ENCODE measurements at regions not wholly inside any gene's neighbourhood (a gene's known extent, or its start where the extent isn't known, plus 50 kb on each side); places are given as distances from the start of the nearest gene placed in this dataset.

DNA sequence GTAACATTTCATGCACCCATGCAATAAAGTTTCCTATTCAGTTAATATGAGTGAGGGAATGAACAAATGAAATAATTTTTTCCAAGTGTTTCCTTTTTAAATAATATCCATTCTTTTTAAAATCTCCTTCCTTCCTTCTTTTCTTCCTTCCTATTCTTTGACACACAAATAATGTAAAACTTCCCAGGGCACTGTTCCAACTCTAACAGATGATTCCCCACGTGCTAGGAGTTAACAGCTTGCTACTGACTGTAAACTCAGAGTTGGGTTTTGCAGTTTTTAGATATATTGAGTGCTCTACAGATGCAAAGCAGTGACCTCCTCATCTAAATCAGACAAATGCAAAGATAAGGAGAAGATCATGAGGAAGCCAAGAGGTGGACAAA is 54.0 kb upstream of the POU2F1 start:
- Histone ChIP-seq H3K4me1 (ENCODE audit: low read depth) (peaks cover 23% of the 10 kb centered on the region), H3K9me3 (ENCODE audit: low read depth) (no peaks in the 10 kb centered on the region), H3K27me3 (no peaks in the 10 kb centered on the region), H3K36me3 (no peaks in the 10 kb centered on the region), H3K4me3 (no peak overlapping the region), H3K27ac (peak overlapping the region; percentile 81)
- no peak for DNase-seq (ENCODE audit: low read depth in 1 of 2, low spot score in 1 of 2)
- TF ChIP-seq, protein P1, sequence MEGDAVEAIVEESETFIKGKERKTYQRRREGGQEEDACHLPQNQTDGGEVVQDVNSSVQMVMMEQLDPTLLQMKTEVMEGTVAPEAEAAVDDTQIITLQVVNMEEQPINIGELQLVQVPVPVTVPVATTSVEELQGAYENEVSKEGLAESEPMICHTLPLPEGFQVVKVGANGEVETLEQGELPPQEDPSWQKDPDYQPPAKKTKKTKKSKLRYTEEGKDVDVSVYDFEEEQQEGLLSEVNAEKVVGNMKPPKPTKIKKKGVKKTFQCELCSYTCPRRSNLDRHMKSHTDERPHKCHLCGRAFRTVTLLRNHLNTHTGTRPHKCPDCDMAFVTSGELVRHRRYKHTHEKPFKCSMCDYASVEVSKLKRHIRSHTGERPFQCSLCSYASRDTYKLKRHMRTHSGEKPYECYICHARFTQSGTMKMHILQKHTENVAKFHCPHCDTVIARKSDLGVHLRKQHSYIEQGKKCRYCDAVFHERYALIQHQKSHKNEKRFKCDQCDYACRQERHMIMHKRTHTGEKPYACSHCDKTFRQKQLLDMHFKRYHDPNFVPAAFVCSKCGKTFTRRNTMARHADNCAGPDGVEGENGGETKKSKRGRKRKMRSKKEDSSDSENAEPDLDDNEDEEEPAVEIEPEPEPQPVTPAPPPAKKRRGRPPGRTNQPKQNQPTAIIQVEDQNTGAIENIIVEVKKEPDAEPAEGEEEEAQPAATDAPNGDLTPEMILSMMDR (IDR thresholded peaks at IDR 0.05; ENCODE audit: low read depth, low read length) = no peak

DNA sequence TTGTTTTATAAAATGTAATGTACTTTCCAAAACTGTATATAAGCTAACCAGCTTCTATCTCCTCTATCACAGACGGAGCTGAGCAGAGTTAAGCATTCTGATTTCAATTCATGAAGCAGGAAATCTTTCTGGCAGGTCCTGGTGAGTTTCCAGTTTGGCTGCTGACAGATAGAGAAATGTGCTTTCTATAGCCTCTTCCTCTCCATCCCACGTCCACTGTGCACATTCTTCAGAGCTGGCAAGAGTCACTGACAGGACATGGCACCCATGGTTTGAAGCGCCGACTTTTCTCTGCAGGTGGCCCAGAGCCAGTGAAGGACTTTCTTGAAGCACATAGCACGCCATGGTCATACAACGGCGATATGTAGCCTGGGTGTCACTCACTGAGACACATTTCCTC is 52.3 kb upstream of the POU2F1 start:
- Histone ChIP-seq H3K27me3 (no peaks in the 10 kb centered on the region), H3K27ac (no peak overlapping the region), H3K36me3 (no peaks in the 10 kb centered on the region), H3K4me1 (ENCODE audit: low read depth) (peaks cover 16% of the 10 kb centered on the region), H3K4me3 (no peak overlapping the region), H3K9me3 (ENCODE audit: low read depth) (no peaks in the 10 kb centered on the region)
- TF ChIP-seq, protein P1 (IDR thresholded peaks at IDR 0.05; ENCODE audit: low read depth, low read length) = no peak
- no peak for DNase-seq (ENCODE audit: low read depth in 1 of 2, low spot score in 1 of 2)

DNA sequence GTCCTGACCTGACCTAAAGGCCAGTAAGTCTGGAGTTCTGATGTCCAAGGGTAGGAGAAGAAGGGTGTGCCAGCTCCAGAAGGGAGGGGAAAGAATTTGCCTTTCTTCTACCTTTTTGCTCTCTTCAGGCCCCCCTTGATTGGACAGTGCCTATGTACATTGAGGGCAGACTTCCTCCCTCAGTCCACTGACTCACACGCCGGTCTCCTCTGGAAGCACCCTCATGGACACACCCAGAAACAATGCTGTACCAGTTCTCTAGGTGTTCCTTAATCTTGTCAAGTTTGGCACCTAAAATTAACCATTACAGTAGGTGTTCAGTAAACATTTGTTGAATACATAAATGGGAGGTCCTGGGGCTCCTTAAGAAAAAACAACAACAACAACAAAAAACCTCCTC is 51.0 kb upstream of the POU2F1 start:
- TF ChIP-seq, protein P1 (IDR thresholded peaks at IDR 0.05; ENCODE audit: low read depth, low read length) = no peak
- H3K27ac ChIP-seq = no peak overlapping the region
- no peaks in the 10 kb centered on the region for H3K27me3 ChIP-seq
- DNase-seq (ENCODE audit: low read depth in 1 of 2, low spot score in 1 of 2) = no peak
- no peak overlapping the region for H3K4me3 ChIP-seq
- peaks cover 13% of the 10 kb centered on the region for H3K4me1 ChIP-seq (ENCODE audit: low read depth)
- no peaks in the 10 kb centered on the region for H3K9me3 ChIP-seq (ENCODE audit: low read depth)
- no peaks in the 10 kb centered on the region for H3K36me3 ChIP-seq
